ENCODE measurements at regions not wholly inside any gene's neighbourhood (a gene's known extent, or its start where the extent isn't known, plus 50 kb on each side); places are given as distances from the start of the nearest gene placed in this dataset.

GRCh38 chr4:24279911-24280375 is 304.4 kb downstream of the DHX15 start:
- peaks cover 11% of the 10 kb centered on the region for H3K27me3 Mint-ChIP-seq (ENCODE audit: unreplicated experiment)
- no peak for DNase-seq (ENCODE audit: extremely low spot score, unreplicated experiment)
- H3K4me3 Mint-ChIP-seq (ENCODE audit: unreplicated experiment), result no peak overlapping the region
- H3K27ac Mint-ChIP-seq (ENCODE audit: unreplicated experiment), result no peak overlapping the region
- H3K9me3 Mint-ChIP-seq (ENCODE audit: unreplicated experiment), result no peaks in the 10 kb centered on the region
- peaks cover 7% of the 10 kb centered on the region for H3K4me1 Mint-ChIP-seq (ENCODE audit: unreplicated experiment)
- TF ChIP-seq CTCF (IDR thresholded peaks at IDR 0.05), result no peak
- no peaks in the 10 kb centered on the region for H3K36me3 Mint-ChIP-seq (ENCODE audit: unreplicated experiment)

- Mint-ChIP-seq H3K36me3 (ENCODE audit: unreplicated experiment) (no peaks in the 10 kb centered on the region), H3K4me3 (ENCODE audit: unreplicated experiment) (no peak overlapping the region), H3K4me1 (ENCODE audit: unreplicated experiment) (peaks cover 12% of the 10 kb centered on the region), H3K27me3 (ENCODE audit: unreplicated experiment) (peaks cover 11% of the 10 kb centered on the region), H3K9me3 (ENCODE audit: unreplicated experiment) (peaks cover 2% of the 10 kb centered on the region), H3K27ac (ENCODE audit: unreplicated experiment) (no peak overlapping the region)
- TF ChIP-seq CTCF (IDR thresholded peaks at IDR 0.05), result no peak
- no peak for DNase-seq (ENCODE audit: extremely low spot score, unreplicated experiment)
Measured at GRCh38 chr4:24279469-24279868, 304.9 kb downstream of the DHX15 start.

- peaks cover 11% of the 10 kb centered on the region for H3K27me3 Mint-ChIP-seq (ENCODE audit: unreplicated experiment)
- no peak overlapping the region for H3K4me3 Mint-ChIP-seq (ENCODE audit: unreplicated experiment)
- DNase-seq (ENCODE audit: extremely low spot score, unreplicated experiment), result no peak
- H3K36me3 Mint-ChIP-seq (ENCODE audit: unreplicated experiment), result no peaks in the 10 kb centered on the region
- peaks cover 17% of the 10 kb centered on the region for H3K4me1 Mint-ChIP-seq (ENCODE audit: unreplicated experiment)
- H3K27ac Mint-ChIP-seq (ENCODE audit: unreplicated experiment), result no peak overlapping the region
- TF ChIP-seq CTCF (IDR thresholded peaks at IDR 0.05), result no peak
- peaks cover 6% of the 10 kb centered on the region for H3K9me3 Mint-ChIP-seq (ENCODE audit: unreplicated experiment)
Measured at GRCh38 chr4:24278693-24279092, 305.7 kb downstream of the DHX15 start.

- Mint-ChIP-seq H3K27me3 (ENCODE audit: unreplicated experiment) (peaks cover 3% of the 10 kb centered on the region), H3K4me3 (ENCODE audit: unreplicated experiment) (no peak overlapping the region), H3K4me1 (ENCODE audit: unreplicated experiment) (peaks cover 17% of the 10 kb centered on the region), H3K27ac (ENCODE audit: unreplicated experiment) (no peak overlapping the region), H3K9me3 (ENCODE audit: unreplicated experiment) (peaks cover 6% of the 10 kb centered on the region), H3K36me3 (ENCODE audit: unreplicated experiment) (no peaks in the 10 kb centered on the region)
- DNase-seq (ENCODE audit: extremely low spot score, unreplicated experiment), result no peak
- no peak for TF ChIP-seq CTCF (IDR thresholded peaks at IDR 0.05)
Measured at GRCh38 chr4:24274381-24274941, 309.9 kb downstream of the DHX15 start.

- H3K36me3 Mint-ChIP-seq (ENCODE audit: unreplicated experiment), result no peaks in the 10 kb centered on the region
- H3K27me3 Mint-ChIP-seq (ENCODE audit: unreplicated experiment), result peaks cover 3% of the 10 kb centered on the region
Measured at GRCh38 chr4:24273136-24273535, 311.2 kb downstream of the DHX15 start.

More at GRCh38 chr4:24273136-24273535, 311.2 kb downstream of the DHX15 start:
- Mint-ChIP-seq H3K4me3 (ENCODE audit: unreplicated experiment) (no peak overlapping the region), H3K4me1 (ENCODE audit: unreplicated experiment) (peaks cover 10% of the 10 kb centered on the region), H3K27ac (ENCODE audit: unreplicated experiment) (no peak overlapping the region), H3K9me3 (ENCODE audit: unreplicated experiment) (peaks cover 6% of the 10 kb centered on the region)
- DNase-seq (ENCODE audit: extremely low spot score, unreplicated experiment), result no peak
- TF ChIP-seq CTCF (IDR thresholded peaks at IDR 0.05), result no peak

Measured in osteocyte (in vitro differentiated cells).